NCI-H1694 (cell line): ENCODE measurements at regions not wholly inside any gene's neighbourhood (a gene's known extent, or its start where the extent isn't known, plus 50 kb on each side); places are given as distances from the start of the nearest gene placed in this dataset.
"Not testable (repeated sequence)": the region's sequence is repeated elsewhere in the genome, so short reads cannot be mapped to it uniquely, and the experiment has no call there.

Experiments used
- DNase-seq: peaks from one replicate; lab custom pipeline; 2025; lab: John Stamatoyannopoulos, UW

DNA sequence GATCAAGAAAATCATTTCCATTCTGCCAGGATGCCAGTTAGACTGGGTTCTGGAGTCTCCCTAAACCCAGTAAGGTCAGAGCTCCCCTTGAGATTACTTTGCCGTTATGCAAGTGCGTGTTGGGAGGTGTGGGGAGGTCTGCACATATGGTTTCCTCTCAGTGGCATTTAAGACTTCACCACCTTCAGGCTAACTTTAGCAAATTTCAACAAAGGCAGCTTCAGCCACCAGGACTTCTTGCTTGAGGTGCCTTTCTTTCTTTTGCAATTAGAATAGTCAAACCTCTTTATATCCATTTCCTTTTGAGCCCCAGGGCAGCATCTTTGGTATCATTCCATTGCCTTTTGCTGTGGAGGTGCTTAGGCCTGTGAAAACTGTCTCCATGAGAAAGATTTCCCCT lies 117.2 kb upstream of the CCND2 start:
- no peak for DNase-seq

DNA sequence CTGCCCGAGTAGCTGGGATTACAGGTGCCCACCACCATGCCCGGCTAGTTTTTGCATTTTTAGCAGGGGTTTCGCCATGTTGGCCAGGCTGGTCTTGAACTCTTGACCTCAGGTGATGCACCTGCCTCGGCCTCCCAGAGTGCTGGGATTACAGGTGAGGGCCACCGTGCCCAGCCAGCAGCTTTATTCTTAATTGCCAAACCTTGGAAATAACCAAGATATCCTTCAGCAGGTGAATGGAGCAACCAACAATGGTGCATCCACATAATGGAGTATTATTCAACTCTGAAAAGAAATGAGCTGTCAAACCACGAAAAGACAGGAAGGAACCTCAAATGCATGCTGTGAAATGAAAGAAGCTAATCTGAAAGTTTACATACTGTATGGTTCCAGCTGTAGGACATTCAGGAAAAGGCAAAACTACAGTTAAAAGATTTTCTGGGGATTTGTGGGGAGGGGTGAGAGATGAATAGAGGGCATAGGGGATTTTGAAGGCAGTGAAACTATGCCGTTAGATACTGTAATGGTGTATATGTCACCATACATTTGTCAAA lies 118.8 kb upstream of the CCND2 start:
- DNase-seq, result no peak

DNA sequence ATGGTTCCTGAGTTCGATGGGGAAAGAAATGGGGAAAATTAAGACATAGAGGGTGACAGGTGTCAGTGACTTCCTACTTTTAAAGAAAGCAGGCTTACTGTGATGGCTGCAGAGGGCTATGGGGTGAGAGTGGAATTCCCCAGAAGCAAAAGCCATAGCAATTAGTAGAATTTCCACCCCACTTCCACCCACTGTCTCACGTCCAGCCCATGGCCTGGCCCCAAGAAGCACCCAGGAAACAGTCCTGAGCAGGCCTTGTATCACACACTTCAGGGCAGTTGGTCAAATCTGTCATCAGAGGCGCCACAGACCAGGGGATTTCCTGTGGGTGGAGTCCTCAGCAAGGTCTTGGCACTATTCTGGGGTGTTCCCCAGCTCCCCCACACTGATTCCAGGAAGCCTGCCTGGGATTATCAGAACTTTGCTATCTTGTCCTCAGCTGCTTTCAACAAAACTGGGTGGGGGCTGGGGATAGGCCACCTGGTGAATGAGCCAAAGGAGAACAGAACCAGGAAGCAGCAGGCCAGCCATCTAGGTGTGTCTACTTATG lies 120.1 kb upstream of the CCND2 start:
- DNase-seq, result no peak

DNA sequence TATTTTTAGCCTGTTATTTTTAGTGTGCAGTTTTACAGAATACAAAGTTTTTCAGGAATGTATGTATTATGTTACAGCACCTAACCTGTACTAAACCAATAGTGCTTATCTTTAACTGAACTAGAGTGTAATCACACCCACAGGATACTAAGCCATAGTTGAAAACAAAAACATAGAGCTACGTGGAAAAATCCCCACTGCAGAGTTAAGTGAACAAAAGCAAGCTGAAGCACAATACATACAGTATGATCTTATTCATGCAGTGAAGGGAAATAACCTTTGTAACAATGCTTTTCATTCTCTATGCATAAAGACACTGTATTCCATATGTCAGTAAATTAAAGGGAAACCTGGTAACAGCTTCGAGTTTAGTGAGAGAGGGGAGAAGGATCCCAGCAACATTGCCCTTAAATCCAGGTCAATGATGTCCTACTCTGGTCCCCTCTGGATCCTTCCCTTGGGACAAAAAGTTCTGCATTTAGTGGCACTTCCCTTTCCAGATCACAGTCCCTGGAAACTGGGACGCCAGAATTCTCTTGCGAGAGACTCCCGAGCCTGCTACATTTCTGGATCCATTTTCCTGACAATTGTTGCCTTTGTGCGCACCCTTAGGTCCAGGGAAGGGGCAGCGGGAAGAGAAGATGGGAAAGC lies 121.3 kb upstream of the CCND2 start:
- no peak for DNase-seq

DNA sequence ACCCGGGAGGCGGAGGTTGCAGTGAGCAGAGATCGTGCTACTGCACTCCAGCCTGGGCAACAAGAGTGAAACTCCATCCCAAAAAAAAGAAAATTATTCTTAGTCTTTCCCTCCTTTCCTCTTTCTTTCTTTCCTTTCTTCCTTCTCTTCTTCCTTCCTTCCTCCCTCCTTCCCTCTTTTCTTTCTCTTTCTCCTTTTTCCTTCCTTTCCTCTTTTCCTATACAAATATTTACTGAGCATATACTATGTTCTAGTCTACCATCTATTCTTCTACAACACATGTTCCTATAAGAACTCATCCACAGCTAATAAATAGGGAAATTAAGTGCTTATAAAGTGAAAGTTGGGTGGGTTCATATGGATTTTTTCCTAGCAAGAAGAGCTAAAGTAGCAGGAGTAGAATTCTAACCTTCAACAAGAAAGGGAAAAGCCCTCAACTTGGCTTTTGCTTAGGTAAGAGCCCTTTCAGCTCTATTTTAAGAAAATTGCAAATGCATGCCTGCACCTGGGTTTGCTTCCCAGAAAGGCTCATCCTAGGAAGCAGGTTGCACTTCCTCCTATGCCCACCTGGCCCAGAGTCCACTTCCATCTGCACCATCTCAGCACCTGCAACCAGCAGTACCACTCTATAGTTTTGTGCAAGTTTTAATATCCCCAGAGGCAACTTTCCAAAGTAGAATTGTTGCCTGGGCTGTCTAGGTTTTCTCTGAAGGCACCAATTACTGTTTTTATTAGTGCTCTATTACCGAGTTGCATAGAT lies 122.0 kb upstream of the CCND2 start:
- no peak for DNase-seq

DNA sequence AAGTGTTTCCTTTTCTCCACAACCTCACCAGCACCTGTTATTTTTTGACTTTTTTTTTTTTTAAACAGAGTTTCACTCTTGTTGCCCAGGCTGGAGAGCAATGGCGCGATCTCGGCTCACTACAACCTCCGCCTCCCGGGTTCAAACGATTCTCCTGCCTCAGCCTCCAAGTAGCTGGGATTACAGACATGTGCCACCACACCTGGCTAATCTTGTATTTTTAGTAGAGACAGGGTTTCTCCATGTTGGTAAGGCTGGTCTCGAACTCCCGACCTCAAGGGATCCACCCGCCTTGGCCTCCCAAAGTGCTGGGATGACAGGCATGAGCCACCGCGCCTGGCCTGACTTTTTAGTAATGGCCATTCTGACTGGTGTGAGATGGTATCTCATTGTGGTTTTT lies 123.2 kb upstream of the CCND2 start:
- not testable (repeated sequence) for DNase-seq

DNA sequence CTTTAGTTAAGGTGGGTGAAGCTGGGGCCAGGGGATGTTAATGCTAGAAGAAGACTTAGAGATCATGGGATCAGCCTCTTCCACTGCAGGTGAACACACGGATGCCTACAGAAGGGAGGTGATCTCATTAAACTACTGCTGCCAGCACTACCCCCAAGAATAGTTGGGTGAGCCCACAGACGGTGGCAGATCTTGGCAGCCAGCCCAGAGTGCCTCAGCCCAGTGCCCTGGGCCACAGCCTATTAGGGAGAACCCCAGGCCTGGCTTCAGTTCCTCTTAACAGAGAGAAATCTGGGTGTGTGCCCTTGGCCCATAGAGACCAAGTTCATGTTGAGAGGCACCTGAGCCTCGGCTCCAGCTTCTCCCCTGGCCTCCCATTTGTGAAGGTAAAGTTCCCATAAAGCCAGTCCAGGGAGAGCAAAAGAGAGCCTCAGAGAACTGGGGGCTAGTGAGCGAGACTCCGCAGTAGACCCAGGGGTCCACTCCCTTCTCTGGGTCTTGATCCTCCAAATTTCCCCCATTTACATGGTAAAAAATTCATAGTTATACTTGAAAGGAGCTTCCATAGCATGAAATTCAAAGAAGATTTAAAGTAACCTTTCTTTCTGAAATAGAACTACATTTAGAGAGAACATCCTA lies 125.0 kb upstream of the CCND2 start:
- no peak for DNase-seq

DNA sequence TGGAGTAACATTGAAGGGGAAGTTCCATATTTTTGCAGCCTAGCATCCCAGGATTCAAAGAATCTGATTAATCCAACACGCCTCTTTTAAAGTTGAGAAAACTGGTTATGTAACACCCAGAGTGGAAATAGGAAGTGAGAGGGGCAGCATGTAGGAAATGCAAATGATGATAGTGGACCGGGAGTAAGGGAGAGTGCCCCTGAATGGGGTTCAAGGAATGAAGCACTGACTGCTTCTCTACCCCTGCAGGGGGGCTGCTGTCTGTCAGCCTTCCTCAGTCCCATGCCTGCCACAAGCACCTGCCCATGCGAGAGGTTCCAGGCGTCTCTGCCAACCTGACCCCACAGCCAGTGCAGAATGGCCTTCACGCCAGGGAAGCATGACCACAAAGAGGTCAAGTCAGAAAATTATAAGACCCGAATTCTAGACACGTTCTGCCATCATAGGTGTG lies 126.5 kb upstream of the CCND2 start:
- no peak for DNase-seq

DNA sequence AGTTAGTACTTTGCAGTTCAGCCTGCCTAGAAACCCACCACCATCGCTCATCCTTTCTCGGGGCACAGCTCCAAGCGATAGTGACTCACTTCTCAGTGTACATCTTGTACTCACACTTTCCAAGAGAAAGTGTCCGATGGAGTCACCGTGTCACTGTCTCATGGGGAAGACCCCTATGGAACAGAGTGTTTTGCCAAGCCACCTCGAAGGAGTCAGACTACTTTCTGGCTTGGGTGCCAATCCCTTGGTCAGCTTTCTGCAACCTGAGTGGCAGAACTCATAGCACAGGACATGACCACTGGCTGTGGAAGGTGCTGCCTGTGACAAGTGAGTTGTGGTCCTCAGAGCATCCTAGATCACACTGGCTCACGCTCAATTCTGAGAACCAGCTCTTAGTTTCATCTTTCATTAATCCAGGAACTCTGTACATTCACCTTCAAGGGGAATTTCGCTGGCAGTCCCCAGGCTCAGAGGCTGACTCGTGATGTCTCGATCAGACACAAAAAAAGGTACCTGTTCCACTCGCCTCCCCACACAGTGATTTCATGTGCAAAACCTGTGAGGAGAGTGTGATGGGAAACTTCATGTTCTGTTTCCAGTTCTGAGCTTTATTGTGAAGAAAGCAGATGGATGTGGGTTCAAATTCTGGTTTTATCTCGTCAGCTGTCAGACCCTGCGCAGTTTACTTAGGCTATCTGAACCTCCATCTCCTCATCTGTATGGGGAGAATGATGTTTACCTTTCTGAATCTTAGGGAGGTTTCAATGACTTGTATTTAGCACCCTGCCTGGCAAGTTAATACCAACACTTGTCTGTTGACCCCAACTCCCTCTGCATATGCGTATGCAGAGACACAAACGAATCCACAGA lies 127.3 kb upstream of the CCND2 start:
- DNase-seq, result no peak

DNA sequence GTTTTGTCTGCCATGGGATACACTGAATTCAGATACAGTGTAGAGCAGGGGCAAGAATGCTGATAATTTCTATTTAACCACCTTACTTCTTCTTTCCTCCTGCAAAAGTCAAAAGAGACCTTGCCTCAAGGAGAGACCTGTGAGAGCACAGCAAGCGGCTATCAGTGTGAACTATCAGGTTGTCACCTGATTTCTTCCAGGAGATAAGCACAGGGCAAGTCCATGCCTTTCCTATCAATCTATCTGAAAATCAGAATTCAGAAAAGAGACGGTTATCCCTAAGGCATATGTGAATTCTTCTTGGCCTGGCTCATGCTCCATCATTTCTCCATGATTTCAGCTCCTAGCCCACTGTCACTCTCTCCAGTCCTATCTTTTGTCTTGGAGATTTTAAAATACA lies 128.9 kb upstream of the CCND2 start:
- no peak for DNase-seq

DNA sequence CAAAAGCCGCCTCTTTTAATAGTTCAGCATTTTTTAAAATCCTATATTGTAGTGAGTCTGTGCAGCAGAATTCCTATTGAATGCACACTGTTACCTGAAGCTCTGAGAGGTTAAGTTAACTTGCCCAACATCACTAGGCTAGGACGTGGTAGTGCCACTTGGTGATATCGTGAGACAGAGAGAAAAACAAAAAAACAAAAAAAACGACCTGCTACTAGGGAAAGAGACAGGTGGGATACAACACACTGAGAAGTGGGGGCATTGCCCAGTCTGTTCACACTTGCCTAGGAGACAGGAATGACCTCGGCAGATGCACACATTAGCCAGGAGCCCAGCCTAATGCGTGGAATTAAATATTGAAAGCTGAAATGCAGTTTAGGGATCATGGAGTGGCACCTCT lies 129.7 kb upstream of the CCND2 start:
- DNase-seq, result no peak

DNA sequence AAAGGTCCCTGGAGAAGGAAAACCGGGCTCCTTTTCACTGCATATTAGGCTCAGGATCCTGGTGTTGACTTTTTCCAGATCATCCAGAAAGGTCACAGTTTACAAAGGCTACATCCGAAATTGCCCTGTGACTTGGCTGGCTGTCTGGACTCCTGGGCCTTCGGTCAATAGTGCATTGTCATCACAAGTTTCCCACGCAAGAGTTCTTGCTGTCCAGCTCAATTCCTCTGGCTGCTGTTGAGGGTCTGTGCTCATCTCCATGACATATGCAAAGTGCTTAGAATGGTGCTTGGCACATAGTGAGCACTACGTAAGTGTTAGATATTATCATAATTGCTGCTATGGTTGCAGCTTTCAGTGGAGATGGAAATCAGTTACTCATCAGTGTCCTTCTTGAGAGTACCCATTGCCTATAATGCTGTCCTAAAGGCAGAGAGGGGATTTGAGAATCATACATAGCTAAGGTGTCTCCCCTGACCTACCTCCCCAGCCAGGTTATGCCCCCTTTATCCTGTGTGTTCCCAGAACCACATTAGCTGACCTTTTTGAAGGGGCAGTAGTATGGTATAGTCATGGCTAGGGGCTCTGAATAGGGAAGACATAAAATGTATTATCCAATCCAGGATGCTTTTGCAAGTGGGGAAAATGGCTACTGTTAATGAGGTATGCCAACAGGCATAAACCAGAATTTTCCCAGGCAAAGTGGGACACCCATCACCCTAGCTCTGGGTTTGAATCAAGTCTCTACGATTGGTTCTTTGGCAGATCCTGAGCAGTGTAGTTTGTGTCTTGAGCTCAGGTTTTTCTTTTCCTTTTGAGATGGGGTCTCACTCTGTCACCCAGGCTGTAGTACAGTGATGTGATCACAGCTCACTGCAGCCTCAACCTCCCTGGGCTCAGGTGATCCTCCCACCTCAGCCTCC lies 132.0 kb upstream of the CCND2 start:
- DNase-seq, result no peak

DNA sequence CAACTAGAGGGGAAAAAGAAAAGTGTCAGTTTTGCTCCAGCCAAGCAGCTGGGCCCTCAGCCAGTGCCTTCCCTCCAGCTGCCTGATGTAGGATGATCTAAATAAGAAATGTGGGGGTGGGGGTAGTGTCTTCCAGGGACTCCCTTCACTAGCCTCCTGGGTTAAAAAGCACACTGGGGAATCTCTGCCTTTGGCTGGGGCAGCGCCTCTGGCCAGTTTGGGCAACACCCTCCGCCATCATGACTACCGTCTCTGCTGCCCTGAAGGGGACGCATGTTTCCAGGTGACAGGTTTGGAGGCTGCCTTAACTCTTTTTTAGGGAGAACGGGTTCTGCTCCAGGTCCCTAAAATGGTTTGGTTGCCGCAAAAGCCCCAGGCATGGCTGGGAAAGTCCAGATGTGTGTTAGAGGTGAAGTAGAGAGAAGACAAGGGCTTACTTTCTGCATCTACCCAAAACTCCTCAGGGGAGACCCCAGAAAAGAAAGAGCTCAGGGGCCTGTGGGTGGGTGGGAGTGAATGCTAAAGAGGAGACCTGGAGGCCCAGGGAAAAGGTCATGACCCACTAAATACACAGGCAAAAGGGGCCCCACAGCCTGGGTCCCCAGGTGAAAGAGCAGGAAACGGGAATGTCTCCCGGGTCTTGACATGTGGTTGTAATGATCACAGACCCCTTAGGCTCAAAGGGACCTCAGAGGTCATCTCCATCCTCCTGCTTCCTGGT lies 132.8 kb upstream of the CCND2 start:
- DNase-seq, result no peak

DNA sequence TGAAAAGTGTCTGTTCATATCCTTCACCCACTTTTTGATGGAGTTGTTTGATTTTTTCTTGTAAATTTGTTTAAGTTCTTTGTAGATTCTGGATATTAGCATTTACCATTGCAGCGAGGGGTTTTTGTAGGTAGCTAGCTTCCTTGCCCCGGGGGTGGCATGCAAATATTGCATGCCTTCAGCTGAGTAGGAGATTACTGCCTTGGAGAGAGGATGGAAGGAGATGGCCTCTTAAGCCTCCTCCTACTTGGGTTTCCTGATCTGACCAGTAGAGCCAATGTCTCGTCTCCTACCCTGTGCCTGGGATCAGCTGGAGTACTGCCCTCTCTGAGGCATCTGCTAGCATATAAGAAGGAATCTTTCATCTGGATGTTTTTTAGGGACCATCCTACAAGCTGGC lies 134.4 kb upstream of the CCND2 start:
- no peak for DNase-seq

DNA sequence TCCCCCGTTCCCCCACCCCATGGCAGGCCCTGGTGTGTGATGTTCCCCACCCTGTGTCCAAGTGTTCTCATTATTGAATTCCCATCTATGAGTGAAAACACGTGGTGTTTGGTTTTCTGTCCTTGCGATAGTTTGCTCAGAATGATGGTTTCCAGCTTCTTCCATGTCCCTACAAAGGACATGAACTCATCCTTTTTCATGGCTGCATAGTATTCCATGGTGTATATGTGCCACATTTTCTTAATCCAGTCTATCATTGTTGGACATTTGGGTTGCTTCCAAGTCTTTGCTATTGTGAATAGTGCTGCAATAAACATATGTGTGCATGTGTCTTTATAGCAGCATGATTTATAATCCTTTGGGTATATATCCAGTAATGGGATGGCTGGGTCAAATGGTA lies 135.0 kb upstream of the CCND2 start:
- DNase-seq, result not testable (repeated sequence)

DNA sequence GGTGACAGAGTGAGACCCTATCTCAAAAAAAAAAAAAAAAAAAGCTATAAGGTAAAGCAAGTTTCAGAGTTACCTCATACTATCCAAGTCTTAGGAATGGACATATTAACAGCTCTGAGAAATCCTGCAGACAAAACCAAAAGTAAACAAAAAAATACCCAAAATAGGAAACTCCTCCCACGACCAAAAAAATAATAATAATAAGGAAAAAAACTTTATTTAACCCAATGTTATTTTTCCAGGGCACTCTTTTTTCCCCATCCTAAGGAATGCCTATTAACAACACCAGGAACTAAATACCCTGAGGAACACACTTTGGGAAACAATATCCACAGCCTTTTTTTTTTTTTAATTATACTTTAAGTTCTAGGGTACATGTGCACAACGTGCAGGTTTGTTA lies 135.5 kb upstream of the CCND2 start:
- no peak for DNase-seq

DNA sequence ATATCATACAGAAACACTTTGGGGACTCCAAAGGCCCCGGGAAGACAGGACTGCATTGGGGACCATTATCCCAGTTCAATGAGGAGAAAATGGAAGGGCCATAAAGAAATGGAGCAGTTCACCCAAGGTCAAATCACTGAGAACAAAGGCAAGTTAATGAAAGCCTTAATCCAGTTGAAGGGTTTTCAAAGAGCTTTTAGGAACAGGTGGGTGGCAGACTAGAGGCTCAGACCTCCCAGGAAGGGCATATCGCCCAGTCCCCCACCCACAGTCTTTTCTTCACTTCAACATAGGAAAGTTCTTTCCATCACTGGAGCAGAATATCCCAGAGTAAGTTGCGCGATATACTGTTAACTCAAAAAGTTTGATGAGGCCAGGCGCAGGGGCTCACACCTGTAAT lies 136.1 kb upstream of the CCND2 start:
- no peak for DNase-seq

DNA sequence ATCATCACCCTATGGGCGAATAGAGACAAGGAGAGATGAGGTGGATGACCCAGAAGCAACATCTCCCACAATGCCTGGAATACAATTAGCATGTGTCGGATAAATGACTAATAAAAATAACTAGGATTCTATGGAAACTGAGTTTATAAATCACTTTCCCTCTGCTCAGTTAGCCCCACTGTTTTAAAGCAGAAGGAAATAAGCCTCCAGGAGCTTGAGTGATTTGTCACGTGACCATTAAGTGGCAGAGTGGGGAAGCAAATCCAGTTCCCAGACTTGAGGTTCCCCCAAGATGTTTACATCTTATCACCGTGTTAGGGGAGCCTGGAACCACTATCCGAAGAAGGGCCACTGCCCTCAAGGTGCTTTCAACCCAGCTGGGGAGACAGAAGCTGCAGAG lies 136.5 kb upstream of the CCND2 start:
- DNase-seq, result no peak

DNA sequence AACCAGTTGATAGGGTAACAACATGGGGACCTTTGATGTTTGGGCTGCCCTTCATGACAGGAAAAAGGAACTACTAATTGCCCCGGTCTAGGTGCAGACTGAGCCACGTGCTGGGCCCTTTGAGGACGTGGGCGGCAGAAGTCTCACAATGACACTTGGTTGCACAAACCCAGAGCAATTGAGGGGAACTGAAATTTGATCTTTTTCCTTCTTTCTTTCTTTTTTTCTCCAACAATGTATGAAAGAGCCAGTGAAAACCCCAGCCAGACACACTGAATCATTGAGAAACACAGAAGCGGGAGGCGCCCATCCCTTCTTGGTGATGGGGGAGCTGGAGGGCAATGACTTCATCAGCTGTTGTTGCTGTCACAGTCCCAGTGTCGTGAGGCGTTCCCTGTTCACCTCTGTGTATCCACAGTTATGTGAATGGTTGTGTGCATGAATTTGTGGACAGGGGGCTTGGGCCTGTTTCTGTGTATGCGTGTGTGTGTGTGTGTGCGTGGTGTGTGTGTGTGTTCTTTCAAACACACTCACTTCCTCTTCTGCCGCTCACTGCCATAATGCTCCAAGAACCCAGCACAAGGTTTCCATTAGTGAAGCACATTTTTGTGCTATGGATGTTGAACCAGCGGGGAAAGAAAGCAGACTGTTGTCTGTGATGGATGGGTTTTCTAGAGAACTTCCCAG lies 137.5 kb upstream of the CCND2 start:
- DNase-seq, result no peak
